ENCODE measurements at regions not wholly inside any gene's neighbourhood (a gene's known extent, or its start where the extent isn't known, plus 50 kb on each side); places are given as distances from the start of the nearest gene placed in this dataset.

DNA sequence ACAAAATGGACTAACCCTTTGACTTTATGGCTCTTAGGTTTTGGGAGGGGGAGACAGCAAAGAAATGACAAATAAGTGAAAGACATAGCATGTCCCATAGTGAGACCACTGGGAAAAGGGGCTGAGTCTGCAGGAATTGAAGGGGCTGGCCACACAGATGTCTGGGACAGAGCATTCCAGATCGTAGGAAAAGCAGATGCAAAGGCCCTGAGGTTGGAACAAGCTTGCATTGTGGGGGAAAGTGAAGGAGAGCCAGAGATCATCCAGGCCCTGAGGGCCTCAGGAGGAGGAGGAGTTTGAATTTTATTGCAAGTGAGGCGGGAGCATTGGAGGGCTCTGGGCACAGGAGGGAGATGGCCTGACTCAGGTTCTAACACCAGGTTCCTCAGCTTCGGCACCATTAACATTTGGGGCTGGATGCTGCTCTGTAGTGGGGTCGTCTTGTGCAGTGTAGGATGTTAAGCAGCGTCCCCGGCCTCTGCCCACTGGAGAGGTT, 97.5 kb downstream of the CEBPB start (continued):
- TF ChIP-seq, protein P1, sequence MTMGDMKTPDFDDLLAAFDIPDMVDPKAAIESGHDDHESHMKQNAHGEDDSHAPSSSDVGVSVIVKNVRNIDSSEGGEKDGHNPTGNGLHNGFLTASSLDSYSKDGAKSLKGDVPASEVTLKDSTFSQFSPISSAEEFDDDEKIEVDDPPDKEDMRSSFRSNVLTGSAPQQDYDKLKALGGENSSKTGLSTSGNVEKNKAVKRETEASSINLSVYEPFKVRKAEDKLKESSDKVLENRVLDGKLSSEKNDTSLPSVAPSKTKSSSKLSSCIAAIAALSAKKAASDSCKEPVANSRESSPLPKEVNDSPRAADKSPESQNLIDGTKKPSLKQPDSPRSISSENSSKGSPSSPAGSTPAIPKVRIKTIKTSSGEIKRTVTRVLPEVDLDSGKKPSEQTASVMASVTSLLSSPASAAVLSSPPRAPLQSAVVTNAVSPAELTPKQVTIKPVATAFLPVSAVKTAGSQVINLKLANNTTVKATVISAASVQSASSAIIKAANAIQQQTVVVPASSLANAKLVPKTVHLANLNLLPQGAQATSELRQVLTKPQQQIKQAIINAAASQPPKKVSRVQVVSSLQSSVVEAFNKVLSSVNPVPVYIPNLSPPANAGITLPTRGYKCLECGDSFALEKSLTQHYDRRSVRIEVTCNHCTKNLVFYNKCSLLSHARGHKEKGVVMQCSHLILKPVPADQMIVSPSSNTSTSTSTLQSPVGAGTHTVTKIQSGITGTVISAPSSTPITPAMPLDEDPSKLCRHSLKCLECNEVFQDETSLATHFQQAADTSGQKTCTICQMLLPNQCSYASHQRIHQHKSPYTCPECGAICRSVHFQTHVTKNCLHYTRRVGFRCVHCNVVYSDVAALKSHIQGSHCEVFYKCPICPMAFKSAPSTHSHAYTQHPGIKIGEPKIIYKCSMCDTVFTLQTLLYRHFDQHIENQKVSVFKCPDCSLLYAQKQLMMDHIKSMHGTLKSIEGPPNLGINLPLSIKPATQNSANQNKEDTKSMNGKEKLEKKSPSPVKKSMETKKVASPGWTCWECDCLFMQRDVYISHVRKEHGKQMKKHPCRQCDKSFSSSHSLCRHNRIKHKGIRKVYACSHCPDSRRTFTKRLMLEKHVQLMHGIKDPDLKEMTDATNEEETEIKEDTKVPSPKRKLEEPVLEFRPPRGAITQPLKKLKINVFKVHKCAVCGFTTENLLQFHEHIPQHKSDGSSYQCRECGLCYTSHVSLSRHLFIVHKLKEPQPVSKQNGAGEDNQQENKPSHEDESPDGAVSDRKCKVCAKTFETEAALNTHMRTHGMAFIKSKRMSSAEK (CRISPR knock-in tag; IDR thresholded peaks at IDR 0.05; ENCODE audit: borderline replicate concordance), result no peak

- Mint-ChIP-seq H3K4me1 (peaks cover 9% of the 10 kb centered on the region), H3K4me3 (no peak overlapping the region), H3K27me3 (ENCODE audit: low read depth) (no peaks in the 10 kb centered on the region), H3K9me3 (no peaks in the 10 kb centered on the region), H3K27ac (no peak overlapping the region), H3K36me3 (no peaks in the 10 kb centered on the region)
- POLR2A ChIA-PET, result no interaction called here
- ATAC-seq (no peak), DNase-seq (ENCODE audit: low spot score) (no peak)
- CTCF ChIA-PET, result interaction anchor here (0.6 kb wide), 1 partner anchor 40 kb away, joined by 3 read pairs; no protein-coding TSS in a partner anchor
- TF ChIP-seq MYBL2 (CRISPR knock-in tag; IDR thresholded peaks at IDR 0.05), result no peak
- TF ChIP-seq ZNF425 (CRISPR knock-in tag; conservative IDR thresholded peaks at IDR 0.05), result no peak
- TF ChIP-seq, protein P1 (CRISPR knock-in tag; IDR thresholded peaks at IDR 0.05; ENCODE audit: borderline replicate concordance), result no peak
- no peak for TF ChIP-seq IRF2 (CRISPR knock-in tag; IDR thresholded peaks at IDR 0.05; ENCODE audit: borderline replicate concordance, low read depth)
- TF ChIP-seq OVOL2 (CRISPR knock-in tag; IDR thresholded peaks at IDR 0.05; ENCODE audit: borderline replicate concordance), result no peak
- TF ChIP-seq CTCF (IDR thresholded peaks at IDR 0.05), result no peak
- no peak for TF ChIP-seq FOXP1 (CRISPR knock-in tag; IDR thresholded peaks at IDR 0.05; ENCODE audit: borderline replicate concordance)
- TF ChIP-seq, protein P2, sequence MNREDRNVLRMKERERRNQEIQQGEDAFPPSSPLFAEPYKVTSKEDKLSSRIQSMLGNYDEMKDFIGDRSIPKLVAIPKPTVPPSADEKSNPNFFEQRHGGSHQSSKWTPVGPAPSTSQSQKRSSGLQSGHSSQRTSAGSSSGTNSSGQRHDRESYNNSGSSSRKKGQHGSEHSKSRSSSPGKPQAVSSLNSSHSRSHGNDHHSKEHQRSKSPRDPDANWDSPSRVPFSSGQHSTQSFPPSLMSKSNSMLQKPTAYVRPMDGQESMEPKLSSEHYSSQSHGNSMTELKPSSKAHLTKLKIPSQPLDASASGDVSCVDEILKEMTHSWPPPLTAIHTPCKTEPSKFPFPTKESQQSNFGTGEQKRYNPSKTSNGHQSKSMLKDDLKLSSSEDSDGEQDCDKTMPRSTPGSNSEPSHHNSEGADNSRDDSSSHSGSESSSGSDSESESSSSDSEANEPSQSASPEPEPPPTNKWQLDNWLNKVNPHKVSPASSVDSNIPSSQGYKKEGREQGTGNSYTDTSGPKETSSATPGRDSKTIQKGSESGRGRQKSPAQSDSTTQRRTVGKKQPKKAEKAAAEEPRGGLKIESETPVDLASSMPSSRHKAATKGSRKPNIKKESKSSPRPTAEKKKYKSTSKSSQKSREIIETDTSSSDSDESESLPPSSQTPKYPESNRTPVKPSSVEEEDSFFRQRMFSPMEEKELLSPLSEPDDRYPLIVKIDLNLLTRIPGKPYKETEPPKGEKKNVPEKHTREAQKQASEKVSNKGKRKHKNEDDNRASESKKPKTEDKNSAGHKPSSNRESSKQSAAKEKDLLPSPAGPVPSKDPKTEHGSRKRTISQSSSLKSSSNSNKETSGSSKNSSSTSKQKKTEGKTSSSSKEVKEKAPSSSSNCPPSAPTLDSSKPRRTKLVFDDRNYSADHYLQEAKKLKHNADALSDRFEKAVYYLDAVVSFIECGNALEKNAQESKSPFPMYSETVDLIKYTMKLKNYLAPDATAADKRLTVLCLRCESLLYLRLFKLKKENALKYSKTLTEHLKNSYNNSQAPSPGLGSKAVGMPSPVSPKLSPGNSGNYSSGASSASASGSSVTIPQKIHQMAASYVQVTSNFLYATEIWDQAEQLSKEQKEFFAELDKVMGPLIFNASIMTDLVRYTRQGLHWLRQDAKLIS (CRISPR knock-in tag; IDR thresholded peaks at IDR 0.05; ENCODE audit: borderline replicate concordance), result no peak
Observed at GRCh38 chr20:50289581-50289980, 99.0 kb downstream of the CEBPB start.

All from WTC11 (cell line).